HEK293T (cell line): ENCODE measurements at regions not wholly inside any gene's neighbourhood (a gene's known extent, or its start where the extent isn't known, plus 50 kb on each side); places are given as distances from the start of the nearest gene placed in this dataset.
"Not testable (repeated sequence)": the region's sequence is repeated elsewhere in the genome, so short reads cannot be mapped to it uniquely, and the experiment has no call there.

Source experiments
- CTCF ChIA-PET: fragments of 350-600 bp; formaldehyde crosslinking; extraction: SDS; loops from one replicate; lab custom pipeline; 2021; ENCODE audit warnings: antibody characterized with exemption, inconsistent platforms; lab: Yijun Ruan, JAX
- POLR2A ChIA-PET: fragments of 350-600 bp; formaldehyde crosslinking; extraction: SDS; loops from one replicate; lab custom pipeline; 2020; ENCODE audit warnings: antibody characterized with exemption, inconsistent platforms; lab: Yijun Ruan, JAX
- DNase-seq: peaks from one replicate; pipeline ENCODE4 v3.0.0; 2012; ENCODE audit warnings: mixed read lengths; ENCODE audit errors: extremely low spot score
- ARNT ChIP-seq: fragments of 450-650 bp; IDR thresholded peaks from 2 replicates; pipeline ENCODE4 v1.6.1; 2017; ENCODE audit warnings: mild to moderate bottlenecking
- BHLHE40 ChIP-seq: fragments of 450-650 bp; IDR thresholded peaks from 2 replicates; pipeline ENCODE4 v1.6.1; 2016; ENCODE audit warnings: mild to moderate bottlenecking, moderate library complexity, borderline replicate concordance
- CTBP1 ChIP-seq: fragments of 450-650 bp; IDR thresholded peaks from 2 replicates; pipeline ENCODE4 v1.6.1; 2016; ENCODE audit warnings: borderline replicate concordance
- ELF4 ChIP-seq: fragments of 450-650 bp; IDR thresholded peaks from 2 replicates; pipeline ENCODE4 v1.6.1; 2017; ENCODE audit warnings: antibody characterized with exemption
- FOXA1 ChIP-seq: fragments of 450-650 bp; IDR thresholded peaks from 2 replicates; pipeline ENCODE4 v1.6.1; 2016; ENCODE audit warnings: mild to moderate bottlenecking
- FOXK2 ChIP-seq: fragments of 450-650 bp; IDR thresholded peaks from 2 replicates; pipeline ENCODE4 v1.6.1; 2016; ENCODE audit warnings: mild to moderate bottlenecking
- FOXM1 ChIP-seq: fragments of 450-650 bp; IDR thresholded peaks from 2 replicates; pipeline ENCODE4 v1.6.1; 2017; ENCODE audit warnings: mild to moderate bottlenecking, borderline replicate concordance
- HDGF ChIP-seq: fragments of 450-650 bp; IDR thresholded peaks from 2 replicates; pipeline ENCODE4 v1.6.1; 2017; ENCODE audit warnings: antibody characterized with exemption, borderline replicate concordance
- L3MBTL2 ChIP-seq: fragments of 450-650 bp; conservative IDR thresholded peaks from 2 replicates; pipeline ENCODE4 v1.6.1; 2016; ENCODE audit warnings: mild to moderate bottlenecking
- LEF1 ChIP-seq: fragments of 450-650 bp; IDR thresholded peaks from 2 replicates; pipeline ENCODE4 v1.6.1; 2017; ENCODE audit warnings: mild to moderate bottlenecking, borderline replicate concordance
- NFRKB ChIP-seq: fragments of 450-650 bp; IDR thresholded peaks from 2 replicates; pipeline ENCODE4 v1.6.1; 2016; ENCODE audit warnings: mild to moderate bottlenecking, moderate library complexity
- SP1 ChIP-seq: fragments of 450-650 bp; IDR thresholded peaks from 2 replicates; pipeline ENCODE4 v1.6.1; 2017
- SUZ12 ChIP-seq: fragments of 450-650 bp; IDR thresholded peaks from 2 replicates; pipeline ENCODE4 v1.6.1; 2016; ENCODE audit warnings: mild to moderate bottlenecking
- TARDBP ChIP-seq: fragments of 450-650 bp; IDR thresholded peaks from 2 replicates; pipeline ENCODE4 v1.6.1; 2016
- ZNF384 ChIP-seq: fragments of 450-650 bp; IDR thresholded peaks from 2 replicates; pipeline ENCODE4 v1.6.1; 2016
- TF ChIP-seq, protein P1 (sequence below): fragments of 450-650 bp; IDR thresholded peaks from 2 replicates; pipeline ENCODE4 v1.6.1; 2016

DNA sequence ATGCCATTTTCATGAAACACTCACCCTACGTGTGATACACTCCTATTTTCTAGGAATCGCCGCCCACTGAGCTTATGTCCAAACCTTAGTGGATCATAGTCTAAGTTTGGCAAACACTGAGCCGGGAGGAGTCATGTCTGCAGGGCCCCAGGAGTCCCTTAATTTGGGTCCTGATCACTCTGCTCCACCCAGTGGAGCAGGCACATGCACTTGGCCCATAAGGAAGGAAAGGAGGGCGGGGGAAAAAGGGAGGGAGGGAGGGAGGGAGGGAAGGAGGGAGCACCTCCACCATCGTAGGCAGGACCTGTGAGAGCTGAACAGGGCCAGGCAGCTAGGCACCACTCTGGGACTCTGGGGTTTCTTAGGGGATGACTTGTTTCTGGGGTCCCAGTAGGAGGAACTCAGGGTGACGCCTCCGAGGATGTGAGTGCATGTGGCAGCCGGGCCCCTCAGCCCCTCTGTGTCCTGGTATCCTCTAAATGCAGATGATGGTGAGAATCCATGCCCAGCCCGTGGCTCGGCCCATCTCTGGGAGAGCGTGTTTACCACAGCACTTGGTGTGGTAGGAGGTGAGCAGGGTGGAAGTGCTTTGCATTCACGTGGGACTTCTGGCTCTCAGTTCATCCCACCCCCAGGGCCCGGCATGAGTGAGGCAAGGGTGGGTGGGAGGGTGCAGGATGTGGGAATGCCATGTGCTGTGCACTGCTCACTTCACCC lies 109.4 kb downstream of the KLF13 start:
- TF ChIP-seq NFRKB (no peak), FOXM1 (no peak), SUZ12 (no peak), HDGF (no peak), CTBP1 (no peak), LEF1 (no peak), ZNF384 (no peak), ARNT (no peak), FOXA1 (no peak), ELF4 (no peak), SP1 (no peak), FOXK2 (no peak)
- TF ChIP-seq, protein P1, sequence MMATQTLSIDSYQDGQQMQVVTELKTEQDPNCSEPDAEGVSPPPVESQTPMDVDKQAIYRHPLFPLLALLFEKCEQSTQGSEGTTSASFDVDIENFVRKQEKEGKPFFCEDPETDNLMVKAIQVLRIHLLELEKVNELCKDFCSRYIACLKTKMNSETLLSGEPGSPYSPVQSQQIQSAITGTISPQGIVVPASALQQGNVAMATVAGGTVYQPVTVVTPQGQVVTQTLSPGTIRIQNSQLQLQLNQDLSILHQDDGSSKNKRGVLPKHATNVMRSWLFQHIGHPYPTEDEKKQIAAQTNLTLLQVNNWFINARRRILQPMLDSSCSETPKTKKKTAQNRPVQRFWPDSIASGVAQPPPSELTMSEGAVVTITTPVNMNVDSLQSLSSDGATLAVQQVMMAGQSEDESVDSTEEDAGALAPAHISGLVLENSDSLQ: no peak
- ChIA-PET POLR2A (interaction anchor here (0.9 to 1.7 kb wide), 2 partner anchors 110 to 133 kb away, joined by 3 to 7 read pairs; partner anchors contain the start of gene KLF13), CTCF (interaction anchor here (1.0 to 1.1 kb wide), 3 partner anchors 90 to 236 kb away, joined by 3 to 5 read pairs (median 3); no protein-coding TSS in a partner anchor)
- no peak for DNase-seq

DNA sequence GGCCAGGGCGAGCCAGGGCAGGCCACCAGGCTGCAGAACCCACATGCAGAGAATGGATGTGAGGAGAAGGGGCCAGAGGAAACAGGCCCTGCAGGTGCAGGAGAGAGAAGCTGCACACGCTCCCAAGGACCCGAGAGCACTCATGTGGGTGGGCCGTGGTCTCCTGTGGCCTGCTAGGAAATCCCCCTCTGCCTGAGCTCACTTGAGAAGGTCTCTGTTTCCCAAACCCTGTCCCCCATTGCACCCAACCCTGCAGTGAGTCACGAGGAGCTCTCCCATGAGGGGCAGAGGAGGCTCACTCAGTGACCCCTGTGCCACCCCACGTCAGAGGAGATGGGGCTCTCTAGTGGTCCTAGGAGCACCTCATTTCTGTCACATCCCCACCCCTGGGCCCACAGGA lies 111.1 kb downstream of the KLF13 start:
- CTCF ChIA-PET: interaction anchor here (1.1 to 1.3 kb wide), 2 partner anchors 42 to 183 kb away, joined by 3 to 4 read pairs; no protein-coding TSS in a partner anchor
- no peak for TF ChIP-seq FOXM1
- TF ChIP-seq LEF1: no peak
- POLR2A ChIA-PET: interaction anchor here (1.1 kb wide), 1 partner anchor 111 kb away, joined by 3 read pairs; the partner anchor contains the start of gene KLF13
- DNase-seq: no peak

- DNase-seq: no peak
- ChIA-PET CTCF (interaction anchor here (1.1 to 1.3 kb wide), 2 partner anchors 43 to 184 kb away, joined by 3 to 4 read pairs; no protein-coding TSS in a partner anchor), POLR2A (interaction anchor here (1.1 kb wide), 1 partner anchor 112 kb away, joined by 3 read pairs; the partner anchor contains the start of gene KLF13)
- TF ChIP-seq, protein P1: no peak
- TF ChIP-seq TARDBP (no peak), ZNF384 (no peak), LEF1 (no peak), ARNT (no peak), FOXA1 (no peak), FOXK2 (no peak), NFRKB (no peak), ELF4 (no peak), BHLHE40 (no peak), FOXM1 (no peak), CTBP1 (no peak), SUZ12 (no peak), L3MBTL2 (no peak), HDGF (no peak), SP1 (no peak)
These were observed 112.1 kb downstream of the KLF13 start for GRCh38 chr15:31438601-31439265.

DNA sequence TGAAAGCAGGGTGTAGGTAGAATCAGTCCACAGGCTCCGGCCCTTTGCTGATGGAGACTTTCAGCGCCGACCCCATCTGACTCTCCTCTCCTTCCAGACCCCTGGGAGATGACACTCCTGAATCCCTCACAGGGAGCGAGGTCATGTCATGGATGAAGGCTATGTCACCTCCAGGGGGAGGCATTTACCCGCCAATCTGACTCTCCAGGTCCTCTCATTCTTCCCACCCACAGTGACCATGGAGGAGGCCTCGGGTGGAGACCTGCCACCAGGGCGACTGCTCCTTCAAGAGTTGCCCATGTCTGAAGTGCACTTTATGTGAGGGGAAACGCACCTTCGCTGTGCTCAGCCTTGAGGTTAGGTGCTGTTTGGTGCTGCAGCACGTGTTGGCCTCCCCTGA lies 112.7 kb downstream of the KLF13 start:
- CTCF ChIA-PET: interaction anchor here (0.6 to 1.2 kb wide), 2 partner anchors 49 to 54 kb away, joined by 4 to 5 read pairs; no protein-coding TSS in a partner anchor
- no peak for TF ChIP-seq SUZ12
- no peak for TF ChIP-seq LEF1
- TF ChIP-seq, protein P1: no peak
- no peak for DNase-seq
- POLR2A ChIA-PET: no interaction called here

DNA sequence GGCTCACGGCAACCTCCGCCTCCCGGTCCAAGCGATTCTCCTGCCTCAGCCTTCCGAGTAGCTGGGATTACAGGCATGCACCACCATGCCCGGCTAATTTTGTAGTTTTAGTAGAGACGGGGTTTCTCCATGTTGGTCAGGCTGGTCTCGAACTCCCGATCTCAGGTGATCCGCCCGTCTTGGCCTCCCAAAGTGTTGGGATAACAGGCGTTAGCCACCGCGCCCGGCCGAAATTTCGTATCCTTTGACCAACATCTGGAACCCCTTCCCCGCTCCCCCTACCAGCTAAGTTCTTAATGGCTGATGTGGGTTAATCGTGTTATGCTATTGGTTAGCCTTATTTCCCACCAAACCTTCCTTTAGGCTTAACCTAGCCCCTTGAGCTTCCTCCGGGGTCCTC lies 113.6 kb downstream of the KLF13 start:
- CTCF ChIA-PET: interaction anchor here (0.6 to 1.2 kb wide), 2 partner anchors 48 to 53 kb away, joined by 4 to 5 read pairs; no protein-coding TSS in a partner anchor
- POLR2A ChIA-PET: not testable (repeated sequence)

DNA sequence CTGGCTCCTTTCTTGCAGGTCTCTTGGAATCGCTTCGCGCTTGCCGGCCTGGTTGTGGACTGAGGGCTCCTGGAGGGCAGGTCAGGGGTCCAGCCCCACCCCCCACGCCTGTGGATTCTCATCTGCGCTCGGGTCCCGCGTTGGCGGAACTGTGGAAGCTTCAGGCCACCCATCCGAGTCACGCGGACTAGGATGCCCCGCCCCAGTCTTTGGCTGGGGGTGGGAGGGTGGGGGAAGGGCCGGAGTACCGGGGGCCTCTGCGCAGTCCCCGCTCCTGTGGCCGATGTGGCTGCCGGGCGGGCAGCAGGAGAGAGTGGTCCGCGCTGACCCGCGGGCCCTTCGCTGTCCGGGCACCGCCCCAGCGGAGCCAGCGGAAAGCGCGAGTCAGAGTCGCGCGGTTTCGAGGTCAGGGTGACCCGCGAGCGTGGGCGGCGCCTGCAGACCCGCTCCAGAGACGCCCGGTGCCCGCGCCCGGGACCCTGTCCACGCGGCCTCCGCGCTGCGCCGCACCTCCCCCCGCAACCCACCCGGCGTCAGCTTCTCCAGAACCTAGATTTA lies 114.2 kb downstream of the KLF13 start:
- CTCF ChIA-PET: no interaction called here
- no peak for DNase-seq
- TF ChIP-seq ARNT: no peak
- no peak for TF ChIP-seq ZNF384
- TF ChIP-seq FOXA1: no peak
- no peak for TF ChIP-seq FOXK2
- TF ChIP-seq LEF1: no peak
- TF ChIP-seq NFRKB: no peak
- no peak for TF ChIP-seq TARDBP
- TF ChIP-seq CTBP1: no peak
- no peak for TF ChIP-seq ELF4
- TF ChIP-seq SUZ12: no peak
- no peak for TF ChIP-seq FOXM1
- TF ChIP-seq SP1: no peak
- TF ChIP-seq BHLHE40: no peak
- TF ChIP-seq HDGF: no peak
- TF ChIP-seq, protein P1: no peak
- no peak for TF ChIP-seq L3MBTL2
- POLR2A ChIA-PET: no interaction called here

More for the DNA sequence above, 113.6 kb downstream of the KLF13 start:
- not testable (repeated sequence) for DNase-seq
